AG04450 (cell line): ENCODE measurements at regions not wholly inside any gene's neighbourhood (a gene's known extent, or its start where the extent isn't known, plus 50 kb on each side); places are given as distances from the start of the nearest gene placed in this dataset.

Experiments used
- CTCF ChIA-PET: fragments of 300-600, 350-600 bp; formaldehyde crosslinking; extraction: SDS; loops from one replicate; lab custom pipeline; 2022; ENCODE audit warnings: antibody characterized with exemption, inconsistent platforms; lab: Charles Lee
- POLR2A ChIA-PET: fragments of 350-600 bp; formaldehyde crosslinking; extraction: SDS; loops from one replicate; lab custom pipeline; 2021; ENCODE audit warnings: antibody characterized with exemption, inconsistent platforms; lab: Yijun Ruan, JAX
- DNase-seq: peaks from one replicate; pipeline ENCODE4 v3.0.0-alpha.2; 2011; ENCODE audit warnings: low read depth, low spot score
- H3K27ac ChIP-seq: one replicate; pipeline ENCODE4 v1.5.1; 2012; ENCODE audit warnings: low read depth, low read length, control low read depth
- H3K27me3 ChIP-seq: one replicate; pipeline ENCODE4 v1.6.0; 2012; ENCODE audit warnings: low read length; ENCODE audit not compliant: control insufficient read depth, insufficient read depth
- H3K4me3 ChIP-seq: 2 replicates; pipeline ENCODE4 v1.5.1; 2011; ENCODE audit warnings: mild to moderate bottlenecking, low read depth, low read length, control low read depth
- H3K9me3 ChIP-seq: 2 replicates; pipeline ENCODE4 v1.5.1; 2012; ENCODE audit warnings: low read length; ENCODE audit not compliant: control insufficient read depth, insufficient read depth
- CTCF ChIP-seq: IDR thresholded peaks from 2 replicates; pipeline ENCODE4 v1.5.1; 2011; ENCODE audit warnings: low read depth, low read length, control low read depth, inconsistent platforms

DNA sequence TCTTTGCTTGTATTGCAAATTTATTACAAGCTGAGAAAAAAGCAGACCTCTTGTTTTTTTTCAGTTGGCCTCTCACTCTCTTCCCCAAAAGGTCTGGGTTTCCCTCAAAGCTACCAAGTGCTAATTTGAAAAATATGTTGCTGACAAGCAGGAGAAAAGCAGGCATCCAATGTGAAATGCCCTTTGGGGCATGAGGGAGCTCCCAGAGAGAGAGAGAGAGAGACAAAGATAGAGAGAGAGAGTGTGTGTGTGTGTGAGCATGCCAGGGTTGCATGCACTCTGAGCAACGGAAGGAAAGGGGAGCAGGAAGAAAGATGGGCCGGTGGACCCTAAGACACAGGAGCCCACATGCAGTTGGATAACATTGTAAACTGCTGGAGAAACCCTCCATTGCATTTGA, 358.4 kb downstream of the TMEM38B start:
- ChIA-PET CTCF (interaction anchor here (0.6 kb wide), 1 partner anchor 64 kb away, joined by 3 read pairs; no protein-coding TSS in a partner anchor), POLR2A (no interaction called here)
- H3K27me3 ChIP-seq = no peaks in the 10 kb centered on the region
- H3K4me3 ChIP-seq = no peak overlapping the region
- peaks cover 2% of the 10 kb centered on the region; the same call in 1 of the 2 replicates for H3K9me3 ChIP-seq
- H3K27ac ChIP-seq = no peak overlapping the region
- DNase-seq = no peak
- no peak for TF ChIP-seq CTCF

- DNase-seq = no peak
- no peak for TF ChIP-seq CTCF
- Histone ChIP-seq H3K9me3 (peaks cover 19% of the 10 kb centered on the region), H3K27ac (no peak overlapping the region), H3K27me3 (no peaks in the 10 kb centered on the region), H3K4me3 (no peak overlapping the region)
- ChIA-PET CTCF (no interaction called here), POLR2A (no interaction called here)
These were observed 362.0 kb downstream of the TMEM38B start for GRCh38 chr9:106056328-106056727.

DNA sequence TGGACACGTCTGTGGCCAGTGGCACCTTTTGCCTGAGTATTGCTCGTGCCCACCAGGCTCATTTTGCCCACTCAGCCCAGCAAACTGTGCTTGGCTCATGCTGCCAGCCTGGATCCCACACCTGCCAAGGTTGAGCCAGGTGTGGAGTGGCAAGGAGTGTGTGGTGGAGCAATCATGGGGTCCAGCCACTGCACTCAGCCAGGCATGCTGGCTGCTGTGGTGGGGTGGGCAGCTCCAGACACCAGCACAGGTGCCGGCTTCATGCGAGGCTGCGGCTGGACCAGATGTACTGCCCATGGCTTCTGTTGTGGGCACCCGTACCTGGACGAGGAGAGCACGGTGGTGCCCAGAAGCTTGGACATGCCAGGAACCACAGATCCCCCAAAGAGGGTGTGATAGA, 364.1 kb downstream of the TMEM38B start:
- no peak for TF ChIP-seq CTCF
- no peak for DNase-seq
- ChIA-PET POLR2A (no interaction called here), CTCF (no interaction called here)
- peaks cover 19% of the 10 kb centered on the region for H3K9me3 ChIP-seq
- no peak overlapping the region for H3K27ac ChIP-seq
- no peaks in the 10 kb centered on the region for H3K27me3 ChIP-seq
- no peak overlapping the region for H3K4me3 ChIP-seq

GRCh38 chr9:106059886-106060285, 365.5 kb downstream of the TMEM38B start:
- H3K27me3 ChIP-seq = no peaks in the 10 kb centered on the region
- no peak overlapping the region for H3K27ac ChIP-seq
- ChIA-PET POLR2A (no interaction called here), CTCF (no interaction called here)
- no peak for DNase-seq
- H3K9me3 ChIP-seq = peaks cover 19% of the 10 kb centered on the region
- no peak overlapping the region for H3K4me3 ChIP-seq
- no peak for TF ChIP-seq CTCF

GRCh38 chr9:106060885-106061284, 366.5 kb downstream of the TMEM38B start:
- no peak for TF ChIP-seq CTCF
- CTCF ChIA-PET = no interaction called here
- no peak overlapping the region for H3K27ac ChIP-seq
- H3K4me3 ChIP-seq = no peak overlapping the region
- POLR2A ChIA-PET = no interaction called here
- no peak for DNase-seq
- no peaks in the 10 kb centered on the region for H3K27me3 ChIP-seq
- H3K9me3 ChIP-seq = peaks cover 17% of the 10 kb centered on the region
